K562 (cell line): ENCODE measurements at regions not wholly inside any gene's neighbourhood (a gene's known extent, or its start where the extent isn't known, plus 50 kb on each side); places are given as distances from the start of the nearest gene placed in this dataset.

ENCODE experiments used
- ATAC-seq: fragments of 200-7000 bp; cut with Tn5 transposase; 3 replicates; pipeline ENCODE4 v1.9.1; 2020; ENCODE audit warnings: moderate library complexity
- BruUV-seq: library from RNA; stranded (reverse); fragments of 400-500 nt; replicated peaks from 2 replicates; lab custom pipeline; 2021; lab: Mats Ljungman, UMichigan
- CTCF ChIA-PET: fragments of 300-600 bp; formaldehyde crosslinking; extraction: SDS; loops from one replicate; lab custom pipeline; 2021; ENCODE audit warnings: low intra/inter-chr PET ratio; lab: Yijun Ruan, JAX
- POLR2A ChIA-PET: fragments of 300-600, 350-650 bp; sonication (Branson Sonifier 250); formaldehyde crosslinking; extraction: SDS; loops from one replicate; lab custom pipeline; 2021; ENCODE audit warnings: antibody characterized with exemption, inconsistent platforms; lab: Yijun Ruan, JAX
- DNase-seq, 4 experiments: peaks; one replicate each; pipeline versions ENCODE4 v3.0.0 to v3.0.0-alpha.2; 2011 to 2018; ENCODE audit warnings: low spot score in 3 of 4, mixed read lengths in 3 of 4; ENCODE audit errors: extremely low read depth in 1 of 4
- FAIRE-seq: peaks from 2 replicates; lab custom pipeline; 2011; peaks lifted over from hg19 to GRCh38; lab: Jason Lieb, UNC
- H2AFZ ChIP-seq: 2 replicates; pipeline ENCODE4 v1.6.0; 2011; ENCODE audit warnings: low read depth, low read length, control low read depth, inconsistent platforms
- H3K27ac ChIP-seq: fragments of 200-600 bp; 3 replicates; pipeline ENCODE4 v1.8.0; 2011; ENCODE audit warnings: low read depth, mild to moderate bottlenecking, control low read depth, inconsistent platforms, low read length, moderate library complexity, mixed read lengths; ENCODE audit errors: extremely low read depth
- H3K27me3 ChIP-seq, 2 experiments: fragments of 300-600 bp in 1 of 2; 2 replicates in 1 of 2; 3 replicates in 1 of 2; pipeline versions ENCODE4 v1.6.0 to v1.8.0; 2011; ENCODE audit warnings: inconsistent platforms in 2 of 2, low read length in 2 of 2, mild to moderate bottlenecking in 1 of 2, mixed read lengths in 1 of 2, moderate library complexity in 1 of 2; ENCODE audit not compliant: control insufficient read depth in 2 of 2, insufficient read depth in 2 of 2
- H3K36me3 ChIP-seq: fragments of 300-600 bp; 3 replicates; pipeline ENCODE4 v1.8.0; 2011; ENCODE audit warnings: mild to moderate bottlenecking, low read length, inconsistent platforms; ENCODE audit not compliant: control insufficient read depth, insufficient read depth
- H3K4me1 ChIP-seq, 2 experiments: fragments of 200-600 bp in 1 of 2; replicated peaks in 1 of 2; 2 replicates in 1 of 2; 3 replicates in 1 of 2; pipeline versions ENCODE4 v1.5.1 to v1.8.0; 2011; ENCODE audit warnings: inconsistent platforms in 2 of 2, low read length in 2 of 2, mild to moderate bottlenecking in 1 of 2, mixed read lengths in 1 of 2, moderate library complexity in 1 of 2; ENCODE audit not compliant: control insufficient read depth in 2 of 2, insufficient read depth in 2 of 2
- H3K4me2 ChIP-seq: 2 replicates; pipeline ENCODE4 v1.6.1; 2011; ENCODE audit warnings: low read length, control low read depth, inconsistent platforms, mixed read lengths; ENCODE audit not compliant: insufficient read depth
- H3K4me3 ChIP-seq: fragments of 200-600 bp; sonication (generic), shearing (Covaris generic); 2 replicates; pipeline ENCODE4 v1.5.1; 2016; ENCODE audit warnings: control low read depth, inconsistent platforms
- H3K79me2 ChIP-seq: fragments of 200-600 bp; 3 replicates; pipeline ENCODE4 v1.8.0; 2011; ENCODE audit warnings: low read length, inconsistent platforms; ENCODE audit not compliant: control insufficient read depth, insufficient read depth
- H3K9ac ChIP-seq, 2 experiments: 2 replicates each; pipeline versions ENCODE4 v1.6.0 to v1.6.1; 2011; ENCODE audit warnings: low read depth in 2 of 2, low read length in 2 of 2, control low read depth in 1 of 2, inconsistent platforms in 1 of 2, mild to moderate bottlenecking in 1 of 2, mixed read lengths in 1 of 2; ENCODE audit not compliant: insufficient read depth in 1 of 2
- H3K9me1 ChIP-seq: one replicate; pipeline ENCODE4 v1.6.0; 2011; ENCODE audit warnings: inconsistent platforms, mild to moderate bottlenecking, low read length, moderate library complexity; ENCODE audit not compliant: control insufficient read depth, insufficient read depth
- H3K9me3 ChIP-seq: replicated peaks from 2 replicates; pipeline ENCODE4 v1.5.1; 2011; ENCODE audit warnings: low read depth, low read length, inconsistent platforms; ENCODE audit not compliant: control insufficient read depth, insufficient read depth
- H4K20me1 ChIP-seq: replicated peaks from 2 replicates; pipeline ENCODE4 v1.6.1; 2011; ENCODE audit warnings: low read length, inconsistent platforms, mixed read lengths; ENCODE audit not compliant: control insufficient read depth, insufficient read depth
- ADNP ChIP-seq: fragments of 200-800 bp; sonication (Bioruptor generic); IDR thresholded peaks from 2 replicates; pipeline ENCODE4 v1.6.1; 2016; ENCODE audit warnings: missing genetic modification characterization, missing compliant biosample characterization
- COPS2 ChIP-seq: fragments of 450-650 bp; conservative IDR thresholded peaks from 2 replicates; pipeline ENCODE4 v1.6.1; 2016; ENCODE audit warnings: mild to moderate bottlenecking, moderate library complexity
- FOXK2 ChIP-seq, 2 experiments: fragments of 450-650 bp; IDR thresholded peaks in 1 of 2; conservative IDR thresholded peaks in 1 of 2; 2 replicates each; pipeline ENCODE4 v1.6.1; 2016; ENCODE audit warnings: low read depth in 2 of 2, mild to moderate bottlenecking in 1 of 2
- NCOA1 ChIP-seq: fragments of 450-650 bp; IDR thresholded peaks from 2 replicates; pipeline ENCODE4 v1.6.1; 2016; ENCODE audit warnings: low read depth
- PBX2 ChIP-seq, 2 experiments: IDR thresholded peaks in 1 of 2; conservative IDR thresholded peaks in 1 of 2; 2 replicates each; pipeline ENCODE4 v1.6.1; 2016; ENCODE audit warnings: low read depth in 2 of 2, mild to moderate bottlenecking in 1 of 2, missing compliant biosample characterization in 1 of 2, missing genetic modification characterization in 1 of 2, moderate library complexity in 1 of 2
- RBFOX2 ChIP-seq: fragments of 200-400 bp; formaldehyde crosslinking; IDR thresholded peaks from 2 replicates; pipeline ENCODE4 v1.6.1; 2017; ENCODE audit warnings: low read depth, mild to moderate bottlenecking, low read length, moderate library complexity
- RCOR1 ChIP-seq, 2 experiments: IDR thresholded peaks; 2 replicates each; pipeline ENCODE4 v1.6.1; 2012; ENCODE audit warnings: low read depth in 2 of 2, low read length in 2 of 2, borderline replicate concordance in 1 of 2, improper control_type of control experiment in 1 of 2
- RNF2 ChIP-seq: sonication (generic); IDR thresholded peaks from 2 replicates; pipeline ENCODE4 v1.6.1; 2016
- SMAD1 ChIP-seq: fragments of 150-350 bp; IDR thresholded peaks from 2 replicates; pipeline ENCODE4 v1.6.1; 2014; ENCODE audit warnings: low read length, low read depth; ENCODE audit not compliant: partially characterized antibody
- STAT6 ChIP-seq: sonication (generic); formaldehyde crosslinking; IDR thresholded peaks from 2 replicates; pipeline ENCODE4 v1.8.1; 2023; ENCODE audit warnings: mild to moderate bottlenecking, missing genetic modification reagents
- TFAM ChIP-seq: fragments of 250-450 bp; sonication (Bioruptor Pico); conservative IDR thresholded peaks from 2 replicates; pipeline ENCODE4 v1.5.0; 2021; ENCODE audit warnings: mild to moderate bottlenecking, moderate library complexity
- ZNF316 ChIP-seq: fragments of 450-650 bp; IDR thresholded peaks from 2 replicates; pipeline ENCODE4 v1.6.1; 2016
- WGBS: fragments of 100-300 bp; shearing (Covaris generic); methylation state at CpG from one replicate; pipeline ENCODE4 v1.1.6; 2016; ENCODE audit warnings: low coverage, mixed read lengths; ENCODE audit not compliant: insufficient coverage; ENCODE audit errors: missing lambda C conversion rate; 5-methylcytosine and 5-hydroxymethylcytosine counted together
- in situ Hi-C: fragments of 300-500 bp; cut with MboI; formaldehyde crosslinking; loops from 4 replicates; pipeline ENCODE4 v1.15.0; 2018; ENCODE audit warnings: inconsistent platforms, mixed read lengths
- intact Hi-C: fragments of 100-400 bp; cut with micrococcal nuclease; formaldehyde crosslinking; loops from 2 replicates; pipeline ENCODE4 v1.14.2; 2022

GRCh38 chr2:21307037-21307436, 183.3 kb downstream of the TDRD15 start:
- no peaks in the 10 kb centered on the region for H3K4me1 ChIP-seq
- no peak for DNase-seq
- no peaks in the 10 kb centered on the region for H3K9me1 ChIP-seq
- no peak overlapping the region for H3K9ac ChIP-seq
- WGBS = 0% methylated on average over 1 of the region's 1 CpG
- POLR2A ChIA-PET = no interaction called here
- H3K9me3 ChIP-seq = no peaks in the 10 kb centered on the region
- no peak for FAIRE-seq
- no peaks in the 10 kb centered on the region for H3K79me2 ChIP-seq
- no peak overlapping the region for H2AFZ ChIP-seq
- no peak overlapping the region for H3K27ac ChIP-seq
- TF ChIP-seq COPS2 (no peak), TFAM (no peak), RNF2 (no peak), STAT6 (CRISPR knock-in tag) (no peak), ADNP (tag) (no peak), FOXK2 (conservative IDR thresholded peaks at IDR 0.05 in 1 of 2, IDR thresholded peaks at IDR 0.05 in 1 of 2; ENCODE audit: low read depth in 2 of 2) (no peak), PBX2 (CRISPR knock-in tag; IDR thresholded peaks at IDR 0.05; ENCODE audit: low read depth) (no peak), PBX2 (tag; conservative IDR thresholded peaks at IDR 0.05; ENCODE audit: low read depth) (no peak), NCOA1 (no peak), RCOR1 (IDR thresholded peaks at IDR 0.05; ENCODE audit: borderline replicate concordance in 1 of 2, low read depth in 2 of 2, low read length in 2 of 2) (no peak), RBFOX2 (no peak), ZNF316 (no peak), SMAD1 (no peak)
- no peaks in the 10 kb centered on the region for H4K20me1 ChIP-seq
- intact Hi-C loops (no loop called here), in situ Hi-C loops (no loop called here)
- no peaks in the 10 kb centered on the region; a peak in 1 of 5 replicates for H3K27me3 ChIP-seq
- H3K4me3 ChIP-seq = no peak overlapping the region
- H3K36me3 ChIP-seq = no peaks in the 10 kb centered on the region
- ATAC-seq = no peak
- no peak overlapping the region for H3K4me2 ChIP-seq
- CTCF ChIA-PET = no interaction called here
- no TSS peak for BruUV-seq
